Type B pancreatic cell (in vitro differentiated cells): ENCODE measurements at regions not wholly inside any gene's neighbourhood (a gene's known extent, or its start where the extent isn't known, plus 50 kb on each side); places are given as distances from the start of the nearest gene placed in this dataset.

Experiments used
- DNase-seq: peaks from one replicate; pipeline ENCODE4 v3.0.0; 2021; ENCODE audit warnings: mixed read lengths; ENCODE audit not compliant: unreplicated experiment; ENCODE audit errors: extremely low spot score
- H3K27ac Mint-ChIP-seq: 2 replicates; pipeline ENCODE4 v1.8.0; 2021; ENCODE audit warnings: mild to moderate bottlenecking, mixed read lengths
- H3K27me3 Mint-ChIP-seq: 2 replicates; pipeline ENCODE4 v1.8.0; 2021; ENCODE audit warnings: mixed read lengths
- H3K36me3 Mint-ChIP-seq: 2 replicates; pipeline ENCODE4 v1.8.0; 2021; ENCODE audit warnings: mixed read lengths
- H3K4me1 Mint-ChIP-seq: one replicate; pipeline ENCODE4 v1.8.0; 2021; ENCODE audit warnings: mixed read lengths; ENCODE audit not compliant: unreplicated experiment
- H3K4me3 Mint-ChIP-seq: 2 replicates; pipeline ENCODE4 v1.8.0; 2021; ENCODE audit warnings: mild to moderate bottlenecking, mixed read lengths
- H3K9me3 Mint-ChIP-seq: 2 replicates; pipeline ENCODE4 v1.8.0; 2021; ENCODE audit warnings: mixed read lengths
- CTCF ChIP-seq: fragments of 200-600 bp; sonication (generic); conservative IDR thresholded peaks from 2 replicates; pipeline ENCODE4 v1.5.0; 2021; ENCODE audit warnings: antibody characterized with exemption, mild to moderate bottlenecking

- Mint-ChIP-seq H3K9me3 (peaks cover 12% of the 10 kb centered on the region), H3K4me3 (no peak overlapping the region)
Measured at GRCh38 chr2:189386741-189387140, 54.5 kb upstream of the WDR75 start.

GRCh38 chr2:189391201-189391600 is 50.1 kb upstream of the WDR75 start:
- Mint-ChIP-seq H3K27ac (no peak overlapping the region), H3K36me3 (no peaks in the 10 kb centered on the region), H3K27me3 (peaks cover 15% of the 10 kb centered on the region), H3K9me3 (peaks cover 7% of the 10 kb centered on the region), H3K4me3 (no peak overlapping the region), H3K4me1 (no peaks in the 10 kb centered on the region)
- DNase-seq = no peak
- TF ChIP-seq CTCF = no peak

More at GRCh38 chr2:189386741-189387140, 54.5 kb upstream of the WDR75 start:
- DNase-seq = no peak
- H3K4me1 Mint-ChIP-seq = no peaks in the 10 kb centered on the region
- H3K27ac Mint-ChIP-seq = no peak overlapping the region
- TF ChIP-seq CTCF = no peak
- H3K27me3 Mint-ChIP-seq = peaks cover 12% of the 10 kb centered on the region
- H3K36me3 Mint-ChIP-seq = peaks cover 5% of the 10 kb centered on the region
